Neuronal stem cell (in vitro differentiated cells): ENCODE measurements at regions not wholly inside any gene's neighbourhood (a gene's known extent, or its start where the extent isn't known, plus 50 kb on each side); places are given as distances from the start of the nearest gene placed in this dataset.

Experiments
- DNase-seq: peaks from one replicate; pipeline ENCODE4 v3.0.0-alpha.2; 2013; ENCODE audit warnings: low spot score
- H2AFZ ChIP-seq: one replicate; pipeline ENCODE4 v1.6.1; 2013; ENCODE audit warnings: mild to moderate bottlenecking, low read length, inconsistent platforms
- H2AK5ac ChIP-seq: 2 replicates; pipeline ENCODE4 v1.6.1; 2013; ENCODE audit warnings: low read depth, mild to moderate bottlenecking, inconsistent platforms, low read length, moderate library complexity, mixed read lengths
- H2BK120ac ChIP-seq: 2 replicates; pipeline ENCODE4 v1.6.1; 2013; ENCODE audit warnings: low read depth, mild to moderate bottlenecking, inconsistent platforms, low read length, moderate library complexity, mixed read lengths
- H2BK12ac ChIP-seq: one replicate; pipeline ENCODE4 v1.6.1; 2013; ENCODE audit warnings: low read length, inconsistent platforms
- H2BK15ac ChIP-seq: 2 replicates; pipeline ENCODE4 v1.6.1; 2013; ENCODE audit warnings: mild to moderate bottlenecking, low read length, inconsistent platforms, mixed read lengths
- H2BK5ac ChIP-seq: one replicate; pipeline ENCODE4 v1.6.1; 2013; ENCODE audit warnings: inconsistent platforms, mild to moderate bottlenecking, low read length, moderate library complexity
- H3K14ac ChIP-seq: one replicate; pipeline ENCODE4 v1.6.1; 2013; ENCODE audit warnings: low read length, inconsistent platforms
- H3K18ac ChIP-seq: 2 replicates; pipeline ENCODE4 v1.6.1; 2013; ENCODE audit warnings: low read length, inconsistent platforms
- H3K23ac ChIP-seq: 2 replicates; pipeline ENCODE4 v1.6.1; 2013; ENCODE audit warnings: low read depth, mild to moderate bottlenecking, mixed read lengths, low read length, inconsistent platforms; ENCODE audit not compliant: poor library complexity
- H3K27ac ChIP-seq: replicated peaks from 3 replicates; pipeline ENCODE4 v1.5.1; 2013; ENCODE audit warnings: low read length, inconsistent platforms
- H3K27me3 ChIP-seq, 3 experiments: 2 replicates each; pipeline ENCODE4 v1.6.1; 2013; ENCODE audit warnings: low read length in 3 of 3, mild to moderate bottlenecking in 2 of 3, inconsistent platforms in 1 of 3, low read depth in 1 of 3, mixed read lengths in 1 of 3, moderate library complexity in 1 of 3; ENCODE audit not compliant: control insufficient read depth in 3 of 3, insufficient read depth in 3 of 3
- H3K36me3 ChIP-seq, 2 donors: replicated peaks in 1 of 2; 2 replicates each; pipeline ENCODE4 v1.6.1; 2013; ENCODE audit warnings: low read length in 2 of 2; ENCODE audit not compliant: control insufficient read depth in 2 of 2, insufficient read depth in 2 of 2
- H3K4ac ChIP-seq: 2 replicates; pipeline ENCODE4 v1.6.1; 2013; ENCODE audit warnings: inconsistent platforms, mild to moderate bottlenecking, low read length, moderate library complexity
- H3K4me1 ChIP-seq, 2 donors: 1 replicate in 1 of 2; 2 replicates in 1 of 2; pipeline ENCODE4 v1.6.1; 2013; ENCODE audit warnings: low read length in 2 of 2, low read depth in 1 of 2; ENCODE audit not compliant: control insufficient read depth in 2 of 2, insufficient read depth in 1 of 2
- H3K4me2 ChIP-seq: one replicate; pipeline ENCODE4 v1.6.1; 2013; ENCODE audit warnings: mild to moderate bottlenecking, low read length, inconsistent platforms; ENCODE audit not compliant: insufficient read depth, poor library complexity, severe bottlenecking
- H3K4me3 ChIP-seq, 2 donors: 2 replicates each; pipeline ENCODE4 v1.5.1; 2013; ENCODE audit warnings: low read length in 2 of 2, mild to moderate bottlenecking in 2 of 2, inconsistent platforms in 1 of 2, moderate library complexity in 1 of 2
- H3K79me1 ChIP-seq: one replicate; pipeline ENCODE4 v1.6.1; 2013; ENCODE audit warnings: low read depth, mild to moderate bottlenecking, inconsistent platforms, low read length, moderate library complexity
- H3K9ac ChIP-seq: one replicate; pipeline ENCODE4 v1.6.1; 2013; ENCODE audit warnings: mild to moderate bottlenecking, low read depth, low read length, inconsistent platforms; ENCODE audit not compliant: poor library complexity
- H3K9me3 ChIP-seq, 2 donors: replicated peaks in 1 of 2; 2 replicates each; pipeline versions ENCODE3 to v1.6.1; 2013; ENCODE audit warnings: low read length in 2 of 2, mild to moderate bottlenecking in 2 of 2, inconsistent platforms in 1 of 2, low read depth in 1 of 2, mixed read lengths in 1 of 2, moderate library complexity in 1 of 2; ENCODE audit not compliant: control insufficient read depth in 2 of 2, insufficient read depth in 1 of 2
- H4K8ac ChIP-seq: one replicate; pipeline ENCODE4 v1.6.1; 2013; ENCODE audit warnings: low read depth, mild to moderate bottlenecking, inconsistent platforms, low read length, moderate library complexity
- H4K91ac ChIP-seq: one replicate; pipeline ENCODE4 v1.6.1; 2013; ENCODE audit warnings: low read length, low read depth, mild to moderate bottlenecking, inconsistent platforms; ENCODE audit not compliant: poor library complexity
- WGBS, 2 donors: extraction: QIAGEN DNeasy Blood & Tissue Kit; methylation state at CpG; one replicate each; pipeline ENCODE4 v1.1.7; 2013; ENCODE audit warnings: missing lambda C conversion rate in 2 of 2, mixed read lengths in 1 of 2; ENCODE audit not compliant: insufficient read length in 2 of 2, insufficient replicate concordance in 1 of 2; ENCODE audit errors: extremely low coverage in 2 of 2; 5-methylcytosine and 5-hydroxymethylcytosine counted together

DNA sequence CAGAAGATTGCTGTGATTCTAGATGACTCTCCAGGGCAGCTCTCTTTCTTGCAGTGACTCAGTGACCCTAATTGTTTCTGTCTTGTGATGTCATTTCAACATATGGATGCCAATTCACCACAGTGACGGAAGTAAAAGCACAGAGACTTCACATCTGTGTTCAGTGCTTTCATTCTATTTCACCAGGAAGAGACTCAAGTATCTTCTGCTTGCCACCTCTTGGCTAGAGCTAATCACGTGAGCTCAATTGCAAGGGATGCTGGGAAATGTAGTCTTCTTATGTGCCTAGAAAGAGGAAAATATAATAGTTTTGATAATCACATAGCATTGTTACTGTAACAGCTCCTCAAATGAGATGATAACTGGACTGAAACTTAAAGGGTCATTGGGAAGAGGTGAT, 453.3 kb upstream of the KLF4 start:
- Histone ChIP-seq H3K36me3 (no peaks in the 10 kb centered on the region), H3K9me3 (no peaks in the 10 kb centered on the region), H2BK12ac (no peak overlapping the region), H2AK5ac (no peak overlapping the region), H2AFZ (no peak overlapping the region), H3K18ac (no peak overlapping the region), H3K4ac (no peak overlapping the region), H3K27ac (no peak overlapping the region), H2BK5ac (no peak overlapping the region), H3K14ac (no peak overlapping the region), H3K4me1 (no peaks in the 10 kb centered on the region), H2BK15ac (no peak overlapping the region), H2BK120ac (no peak overlapping the region), H3K9ac (no peak overlapping the region), H3K23ac (no peak overlapping the region), H3K27me3 (no peaks in the 10 kb centered on the region), H3K4me2 (no peak overlapping the region), H4K91ac (no peak overlapping the region), H3K4me3 (no peak overlapping the region), H3K79me1 (no peaks in the 10 kb centered on the region), H4K8ac (no peak overlapping the region)
- DNase-seq: no peak
- no CpG with 5 or more reads among the region's 2 CpGs for WGBS, 2 donors

DNA sequence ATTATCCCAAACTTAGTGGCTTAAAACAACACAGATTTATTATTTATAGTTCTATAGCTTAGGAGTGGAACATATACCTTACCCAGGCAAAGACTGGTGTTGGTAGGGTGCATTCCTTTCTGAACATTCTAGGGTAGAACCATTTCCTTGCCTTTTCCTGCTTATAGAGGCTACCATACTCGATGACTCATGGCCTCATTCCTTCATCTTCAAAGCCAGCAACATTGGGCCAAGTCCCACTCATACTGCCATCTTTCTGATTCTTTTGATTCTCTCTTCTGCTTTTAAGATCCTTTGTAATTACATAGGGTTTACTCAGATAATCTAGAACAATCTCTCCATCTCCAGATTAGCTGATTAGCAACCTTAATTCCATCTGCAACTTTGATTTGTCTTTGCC, 452.7 kb upstream of the KLF4 start:
- H3K79me1 ChIP-seq: no peaks in the 10 kb centered on the region
- no peak overlapping the region for H2BK120ac ChIP-seq
- no peak overlapping the region for H2AFZ ChIP-seq
- WGBS, 2 donors: no CpG with 5 or more reads among the region's 1 CpG
- H3K36me3 ChIP-seq: no peaks in the 10 kb centered on the region
- no peak for DNase-seq
- no peaks in the 10 kb centered on the region for H3K9me3 ChIP-seq
- H3K4me1 ChIP-seq: no peaks in the 10 kb centered on the region
- no peak overlapping the region for H2BK5ac ChIP-seq
- no peak overlapping the region for H3K4me3 ChIP-seq
- no peak overlapping the region for H2BK15ac ChIP-seq
- H3K23ac ChIP-seq: no peak overlapping the region
- no peaks in the 10 kb centered on the region for H3K27me3 ChIP-seq
- no peak overlapping the region for H3K4me2 ChIP-seq
- no peak overlapping the region for H3K18ac ChIP-seq
- H4K8ac ChIP-seq: no peak overlapping the region
- H4K91ac ChIP-seq: no peak overlapping the region
- H2BK12ac ChIP-seq: no peak overlapping the region
- H2AK5ac ChIP-seq: no peak overlapping the region
- no peak overlapping the region for H3K27ac ChIP-seq
- no peak overlapping the region for H3K4ac ChIP-seq
- H3K14ac ChIP-seq: no peak overlapping the region
- no peak overlapping the region for H3K9ac ChIP-seq

DNA sequence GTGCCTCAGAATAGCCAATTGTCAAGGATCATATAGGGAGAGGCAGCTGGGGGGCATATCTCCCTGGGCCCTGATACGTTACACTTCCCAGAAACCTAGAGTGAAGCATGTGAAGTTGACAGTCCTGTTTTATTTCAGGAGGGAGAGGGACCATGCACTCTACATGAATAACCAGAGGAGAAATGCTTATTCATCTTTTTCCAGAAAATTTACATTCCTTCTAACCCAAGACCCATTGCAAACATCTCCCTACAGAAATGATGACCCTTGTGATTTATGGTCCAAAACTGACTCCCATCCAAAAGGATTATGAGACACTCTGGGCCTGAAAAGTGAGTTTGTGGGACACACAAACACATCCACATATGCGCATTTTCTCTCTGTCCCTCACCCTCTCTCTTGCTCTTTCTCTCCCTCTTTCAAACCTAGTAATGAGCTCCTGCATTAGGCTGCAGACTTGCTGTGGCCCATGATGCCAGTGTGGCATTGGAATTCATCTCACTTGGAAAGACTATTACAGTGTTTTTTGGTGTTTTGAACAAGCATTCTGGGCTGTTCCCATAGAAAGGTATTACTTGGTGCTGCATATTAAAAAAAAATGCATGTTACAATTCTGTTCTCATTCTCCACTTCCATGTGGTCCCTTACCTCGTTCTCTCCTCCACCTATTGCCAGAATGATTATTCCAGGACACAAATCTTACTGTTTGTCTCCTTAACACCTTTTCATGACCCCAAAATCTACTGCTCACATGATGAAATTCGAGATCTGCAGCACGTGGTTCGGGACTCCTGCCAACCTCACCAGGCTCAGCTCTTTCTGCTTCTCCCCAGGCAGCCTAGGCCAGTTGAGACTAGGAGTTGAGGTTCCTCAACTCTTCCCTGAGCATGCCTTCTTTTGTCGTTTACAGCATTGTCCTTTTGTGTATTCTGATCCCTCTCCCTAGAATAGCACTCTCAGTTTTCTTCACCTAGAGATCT, 451.3 kb upstream of the KLF4 start:
- no peaks in the 10 kb centered on the region for H3K4me1 ChIP-seq
- H3K27ac ChIP-seq: no peak overlapping the region
- no peak overlapping the region for H2BK12ac ChIP-seq
- H3K4me2 ChIP-seq: no peak overlapping the region
- no peak for DNase-seq
- no peak overlapping the region for H4K8ac ChIP-seq
- H3K36me3 ChIP-seq: no peaks in the 10 kb centered on the region
- H2AFZ ChIP-seq: no peak overlapping the region
- H3K79me1 ChIP-seq: no peaks in the 10 kb centered on the region
- no peak overlapping the region for H3K14ac ChIP-seq
- H3K4ac ChIP-seq: no peak overlapping the region
- no peaks in the 10 kb centered on the region for H3K27me3 ChIP-seq
- no peak overlapping the region for H3K9ac ChIP-seq
- WGBS, 2 donors: no CpG with 5 or more reads among the region's 7 CpGs
- no peak overlapping the region for H2BK5ac ChIP-seq
- no peak overlapping the region for H3K23ac ChIP-seq
- H2BK120ac ChIP-seq: no peak overlapping the region
- H3K4me3 ChIP-seq: no peak overlapping the region
- no peak overlapping the region for H4K91ac ChIP-seq
- no peak overlapping the region for H2BK15ac ChIP-seq
- no peak overlapping the region for H3K18ac ChIP-seq
- H3K9me3 ChIP-seq: no peaks in the 10 kb centered on the region
- H2AK5ac ChIP-seq: no peak overlapping the region

DNA sequence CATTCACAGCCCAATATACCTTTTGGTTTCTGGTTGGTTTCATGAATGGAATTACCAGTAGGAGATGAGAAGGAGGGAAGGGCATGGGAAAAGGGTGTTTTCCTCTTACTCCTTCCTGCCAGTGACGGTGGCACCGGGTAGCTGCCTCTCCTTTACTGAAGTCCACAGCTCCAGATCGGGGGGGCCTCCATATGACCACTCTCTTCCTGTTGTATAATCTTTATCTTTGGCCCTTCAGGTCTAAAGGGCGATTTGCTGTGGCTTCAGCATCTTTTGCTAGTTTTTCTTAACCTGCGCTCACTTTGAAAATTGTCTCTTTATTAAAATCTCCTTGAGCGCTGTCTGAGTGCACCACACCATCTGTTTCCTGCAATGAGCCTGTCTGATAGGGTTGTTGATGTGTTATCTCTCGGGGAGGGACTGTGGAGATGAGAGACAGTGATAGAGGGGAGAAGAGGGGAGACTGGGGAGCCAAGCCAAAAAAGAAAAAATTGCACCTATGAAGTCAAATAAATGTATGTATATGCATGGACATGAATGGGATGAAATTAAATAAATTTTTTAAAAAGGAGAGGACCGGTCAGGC, 449.3 kb upstream of the KLF4 start:
- no peak overlapping the region for H3K4me2 ChIP-seq
- no peak overlapping the region for H3K14ac ChIP-seq
- no CpG with 5 or more reads among the region's 8 CpGs for whole genome bisulfite sequencing, 2 donors

More for the DNA sequence above, 449.3 kb upstream of the KLF4 start:
- no peak overlapping the region for H2BK15ac ChIP-seq
- no peak overlapping the region for H2BK120ac ChIP-seq
- no peaks in the 10 kb centered on the region for H3K4me1 ChIP-seq
- H3K23ac ChIP-seq: no peak overlapping the region
- H3K9ac ChIP-seq: no peak overlapping the region
- H3K27me3 ChIP-seq: no peaks in the 10 kb centered on the region
- H4K91ac ChIP-seq: no peak overlapping the region
- no peak overlapping the region for H3K18ac ChIP-seq
- no peak overlapping the region for H2BK5ac ChIP-seq
- H3K36me3 ChIP-seq: no peaks in the 10 kb centered on the region
- no peaks in the 10 kb centered on the region for H3K79me1 ChIP-seq
- H3K4ac ChIP-seq: no peak overlapping the region
- H3K27ac ChIP-seq: no peak overlapping the region
- H4K8ac ChIP-seq: no peak overlapping the region
- H3K4me3 ChIP-seq: peak overlapping the region in 1 of 2 donors; percentile 9
- H2AFZ ChIP-seq: no peak overlapping the region
- H2BK12ac ChIP-seq: no peak overlapping the region
- no peak overlapping the region for H2AK5ac ChIP-seq
- DNase-seq: no peak
- no peaks in the 10 kb centered on the region for H3K9me3 ChIP-seq
